Fibroblast of lung (primary cell): ENCODE measurements at regions not wholly inside any gene's neighbourhood (a gene's known extent, or its start where the extent isn't known, plus 50 kb on each side); places are given as distances from the start of the nearest gene placed in this dataset.

Experiments
- DNase-seq, 2 donors: peaks; one replicate each; pipeline versions ENCODE4 v3.0.0 to v3.0.0-alpha.2; 2010; ENCODE audit warnings: low read depth in 2 of 2
- H2AFZ ChIP-seq: 2 replicates; pipeline ENCODE4 v1.5.1; 2012; ENCODE audit warnings: low read length, control low read depth, inconsistent platforms
- H3K27ac ChIP-seq: 2 replicates; pipeline ENCODE4 v1.5.1; 2011; ENCODE audit warnings: low read length, control low read depth; ENCODE audit not compliant: insufficient read depth
- H3K27me3 ChIP-seq: 2 replicates; pipeline ENCODE4 v1.5.1; 2011; ENCODE audit warnings: mild to moderate bottlenecking, low read length; ENCODE audit not compliant: control insufficient read depth, insufficient read depth
- H3K36me3 ChIP-seq: 2 replicates; pipeline ENCODE4 v1.5.1; 2011; ENCODE audit warnings: low read length; ENCODE audit not compliant: control insufficient read depth, insufficient read depth
- H3K4me1 ChIP-seq: 2 replicates; pipeline ENCODE4 v1.5.1; 2011; ENCODE audit warnings: low read length; ENCODE audit not compliant: control insufficient read depth, insufficient read depth; ENCODE audit errors: extremely low read depth
- H3K4me2 ChIP-seq: 2 replicates; pipeline ENCODE4 v1.5.1; 2011; ENCODE audit warnings: low read length, control low read depth; ENCODE audit not compliant: insufficient read depth; ENCODE audit errors: extremely low read depth
- H3K4me3 ChIP-seq, 4 experiments: fragments of 200-600 bp in 1 of 4; sonication (generic) in 1 of 4; replicated peaks in 1 of 4; 2 replicates each; pipeline ENCODE4 v1.5.1; 2011 to 2016; ENCODE audit warnings: low read length in 4 of 4, low read depth in 3 of 4, mild to moderate bottlenecking in 3 of 4, control low read depth in 2 of 4, inconsistent platforms in 1 of 4, mixed read lengths in 1 of 4; ENCODE audit not compliant: insufficient read depth in 1 of 4; ENCODE audit errors: control extremely low read depth in 1 of 4
- H3K79me2 ChIP-seq: 2 replicates; pipeline ENCODE4 v1.5.1; 2012; ENCODE audit warnings: mild to moderate bottlenecking, low read length, inconsistent platforms; ENCODE audit not compliant: control insufficient read depth, insufficient read depth
- H3K9ac ChIP-seq: 2 replicates; pipeline ENCODE4 v1.5.1; 2011; ENCODE audit warnings: mild to moderate bottlenecking, low read length, control low read depth; ENCODE audit not compliant: insufficient read depth
- H3K9me3 ChIP-seq: 2 replicates; pipeline ENCODE4 v1.5.1; 2012; ENCODE audit warnings: low read depth, low read length; ENCODE audit not compliant: control insufficient read depth, insufficient read depth
- H4K20me1 ChIP-seq: 2 replicates; pipeline ENCODE4 v1.5.1; 2011; ENCODE audit warnings: low read length; ENCODE audit not compliant: control insufficient read depth, insufficient read depth; ENCODE audit errors: extremely low read depth
- CTCF ChIP-seq, 2 donors: IDR thresholded peaks in 1 of 2; conservative IDR thresholded peaks in 1 of 2; 1 replicate in 1 of 2; 2 replicates in 1 of 2; pipeline ENCODE4 v1.5.1; 2011 to 2012; ENCODE audit warnings: low read length in 2 of 2, control low read depth in 1 of 2, inconsistent platforms in 1 of 2, low read depth in 1 of 2, mild to moderate bottlenecking in 1 of 2
- EZH2 ChIP-seq: IDR thresholded peaks from 2 replicates; pipeline ENCODE4 v1.5.1; 2012; ENCODE audit warnings: low read length, control low read depth, mild to moderate bottlenecking; ENCODE audit errors: missing control alignments

GRCh38 chr1:76744989-76745388 lies 122.3 kb upstream of the ST6GALNAC5 start:
- Histone ChIP-seq H3K9me3 (no peaks in the 10 kb centered on the region), H3K4me2 (no peak overlapping the region), H3K79me2 (no peaks in the 10 kb centered on the region), H3K27me3 (no peaks in the 10 kb centered on the region), H3K9ac (no peak overlapping the region), H3K4me1 (no peaks in the 10 kb centered on the region), H3K27ac (no peak overlapping the region), H4K20me1 (no peaks in the 10 kb centered on the region), H3K4me3 (no peak overlapping the region), H3K36me3 (no peaks in the 10 kb centered on the region), H2AFZ (no peak overlapping the region)
- TF ChIP-seq CTCF (conservative IDR thresholded peaks at IDR 0.05 in 1 of 2, IDR thresholded peaks at IDR 0.05 in 1 of 2; ENCODE audit: low read depth in 1 of 2, low read length in 2 of 2) (no peak), EZH2 (no peak)
- DNase-seq = no peak

GRCh38 chr1:76746206-76746605 lies 121.1 kb upstream of the ST6GALNAC5 start:
- Histone ChIP-seq H4K20me1 (no peaks in the 10 kb centered on the region), H3K9me3 (no peaks in the 10 kb centered on the region), H3K4me3 (no peak overlapping the region), H3K4me2 (no peak overlapping the region), H3K36me3 (no peaks in the 10 kb centered on the region), H3K9ac (no peak overlapping the region), H2AFZ (no peak overlapping the region), H3K27ac (no peak overlapping the region), H3K79me2 (no peaks in the 10 kb centered on the region), H3K27me3 (no peaks in the 10 kb centered on the region), H3K4me1 (no peaks in the 10 kb centered on the region)
- no peak for DNase-seq
- TF ChIP-seq EZH2 (no peak), CTCF (conservative IDR thresholded peaks at IDR 0.05 in 1 of 2, IDR thresholded peaks at IDR 0.05 in 1 of 2; ENCODE audit: low read depth in 1 of 2, low read length in 2 of 2) (no peak)

- H3K27ac ChIP-seq = no peak overlapping the region
- H3K4me2 ChIP-seq = no peak overlapping the region
- no peak overlapping the region for H2AFZ ChIP-seq
- H3K9me3 ChIP-seq = no peaks in the 10 kb centered on the region
- H3K79me2 ChIP-seq = no peaks in the 10 kb centered on the region
- DNase-seq = no peak
- no peak overlapping the region for H3K4me3 ChIP-seq
- H3K27me3 ChIP-seq = no peaks in the 10 kb centered on the region
- no peak overlapping the region for H3K9ac ChIP-seq
- no peaks in the 10 kb centered on the region for H3K4me1 ChIP-seq
- no peaks in the 10 kb centered on the region for H3K36me3 ChIP-seq
- no peak for TF ChIP-seq EZH2
- TF ChIP-seq CTCF (conservative IDR thresholded peaks at IDR 0.05 in 1 of 2, IDR thresholded peaks at IDR 0.05 in 1 of 2; ENCODE audit: low read depth in 1 of 2, low read length in 2 of 2) = no peak
- no peaks in the 10 kb centered on the region for H4K20me1 ChIP-seq
These were observed 112.5 kb upstream of the ST6GALNAC5 start for GRCh38 chr1:76754730-76755129.
